HepG2 (cell line): ENCODE measurements at regions not wholly inside any gene's neighbourhood (a gene's known extent, or its start where the extent isn't known, plus 50 kb on each side); places are given as distances from the start of the nearest gene placed in this dataset.

Experiments
- ATAC-seq: fragments of 200-7000 bp; cut with Tn5 transposase; 3 replicates; pipeline ENCODE4 v1.9.1; 2020; ENCODE audit warnings: mild to moderate bottlenecking, moderate library complexity
- BruUV-seq: library from RNA; stranded (reverse); fragments of 400-500 nt; replicated peaks from 2 replicates; lab custom pipeline; 2021; lab: Mats Ljungman, UMichigan
- CTCF ChIA-PET: fragments of 300-600 bp; formaldehyde crosslinking; extraction: SDS; loops from one replicate; lab custom pipeline; 2021; ENCODE audit warnings: low total read pairs, inconsistent platforms, low intra/inter-chr PET ratio; lab: Yijun Ruan, JAX
- POLR2A ChIA-PET: fragments of 350-600 bp; sonication (Branson Sonifier 250); formaldehyde crosslinking; loops from one replicate; lab custom pipeline; 2020; ENCODE audit warnings: antibody characterized with exemption, inconsistent platforms; lab: Yijun Ruan, JAX
- DNase-seq: peaks from one replicate; pipeline ENCODE4 v3.0.0-alpha.2; 2015; ENCODE audit warnings: low spot score
- FAIRE-seq: peaks from 3 replicates; lab custom pipeline; 2011; peaks lifted over from hg19 to GRCh38; lab: Jason Lieb, UNC
- H2AFZ ChIP-seq: one replicate; pipeline ENCODE4 v1.6.1; 2011; ENCODE audit warnings: low read length, inconsistent platforms
- H3K27ac ChIP-seq: fragments of 300-600 bp; 3 replicates; pipeline ENCODE4 v1.8.0; 2011; ENCODE audit warnings: mixed run types, mild to moderate bottlenecking, mixed read lengths, low read length, inconsistent platforms; ENCODE audit not compliant: insufficient read depth; ENCODE audit errors: extremely low read length
- H3K27me3 ChIP-seq, 2 experiments: fragments of 200-600 bp in 1 of 2; 2 replicates in 1 of 2; 3 replicates in 1 of 2; pipeline versions ENCODE4 v1.6.0 to v1.8.0; 2011; ENCODE audit warnings: low read length in 2 of 2, mild to moderate bottlenecking in 2 of 2, moderate library complexity in 2 of 2, inconsistent platforms in 1 of 2; ENCODE audit not compliant: insufficient read depth in 2 of 2, control insufficient read depth in 1 of 2
- H3K36me3 ChIP-seq, 2 experiments: fragments of 200-600 bp in 1 of 2; replicated peaks in 1 of 2; 2 replicates in 1 of 2; 3 replicates in 1 of 2; pipeline versions ENCODE4 v1.5.1 to v1.8.0; 2011; ENCODE audit warnings: low read length in 2 of 2, inconsistent platforms in 1 of 2; ENCODE audit not compliant: insufficient read depth in 2 of 2, control insufficient read depth in 1 of 2
- H3K4me1 ChIP-seq: 2 replicates; pipeline ENCODE4 v1.5.1; 2012; ENCODE audit warnings: low read length, inconsistent platforms; ENCODE audit not compliant: insufficient read depth
- H3K4me2 ChIP-seq: 2 replicates; pipeline ENCODE4 v1.6.0; 2011; ENCODE audit warnings: low read depth, low read length, inconsistent platforms
- H3K4me3 ChIP-seq, 3 experiments: fragments of 200-600 bp in 1 of 3; sonication (generic), shearing (Covaris generic) in 1 of 3; replicated peaks in 1 of 3; 2 replicates each; pipeline ENCODE4 v1.5.1; 2011 to 2016; ENCODE audit warnings: low read length in 3 of 3, inconsistent platforms in 2 of 3, low read depth in 2 of 3, mild to moderate bottlenecking in 2 of 3, control low read depth in 1 of 3, mixed read lengths in 1 of 3; ENCODE audit not compliant: insufficient read depth in 1 of 3
- H3K79me2 ChIP-seq: one replicate; pipeline ENCODE4 v1.6.1; 2011; ENCODE audit warnings: low read length, inconsistent platforms; ENCODE audit not compliant: insufficient read depth
- H3K9ac ChIP-seq: 2 replicates; pipeline ENCODE4 v1.6.0; 2011; ENCODE audit warnings: mild to moderate bottlenecking, low read depth, low read length, inconsistent platforms; ENCODE audit not compliant: insufficient read depth
- H3K9me3 ChIP-seq: 2 replicates; pipeline ENCODE4 v1.5.1; 2012; ENCODE audit warnings: mild to moderate bottlenecking, low read length
- H4K20me1 ChIP-seq: 2 replicates; pipeline ENCODE4 v1.6.0; 2011; ENCODE audit warnings: inconsistent platforms, mild to moderate bottlenecking, low read length, moderate library complexity; ENCODE audit not compliant: insufficient read depth
- CCAR2 ChIP-seq: fragments of 200-400 bp; formaldehyde crosslinking; optimal IDR thresholded peaks from 2 replicates; pipeline ENCODE3; 2018; ENCODE audit warnings: low read depth, mild to moderate bottlenecking, low read length, moderate library complexity
- NPAS2 ChIP-seq: sonication (generic); formaldehyde crosslinking; IDR thresholded peaks from 2 replicates; pipeline ENCODE4 v1.8.0; 2022; ENCODE audit warnings: mild to moderate bottlenecking, missing genetic modification reagents, borderline replicate concordance
- RFX5 ChIP-seq: IDR thresholded peaks from 2 replicates; pipeline ENCODE4 v1.6.1; 2011; ENCODE audit warnings: low read depth, low read length, improper control_type of control experiment
- SMARCC2 ChIP-seq: fragments of 450-650 bp; IDR thresholded peaks from 2 replicates; pipeline ENCODE4 v1.6.1; 2017; ENCODE audit warnings: antibody characterized with exemption, mild to moderate bottlenecking
- SNAPC2 ChIP-seq: sonication (generic); formaldehyde crosslinking; IDR thresholded peaks from 2 replicates; pipeline ENCODE4 v1.8.1; 2022; ENCODE audit warnings: mild to moderate bottlenecking, missing genetic modification reagents
- TIGD3 ChIP-seq: sonication (generic); formaldehyde crosslinking; IDR thresholded peaks from 2 replicates; pipeline ENCODE4 v1.5.1; 2020; ENCODE audit warnings: mild to moderate bottlenecking, missing genetic modification reagents, borderline replicate concordance
- ZNF576 ChIP-seq: sonication (generic); formaldehyde crosslinking; IDR thresholded peaks from 2 replicates; pipeline ENCODE4 v1.4.0; 2020; ENCODE audit warnings: mild to moderate bottlenecking, missing genetic modification reagents
- ZNF720 ChIP-seq: sonication (generic); formaldehyde crosslinking; IDR thresholded peaks from 2 replicates; pipeline ENCODE4 v1.4.0; 2020; ENCODE audit warnings: missing genetic modification reagents
- ZSCAN30 ChIP-seq: sonication (generic); formaldehyde crosslinking; IDR thresholded peaks from 2 replicates; pipeline ENCODE4 v1.5.0; 2020; ENCODE audit warnings: mild to moderate bottlenecking, missing genetic modification reagents
- ZXDC ChIP-seq: sonication (generic); formaldehyde crosslinking; IDR thresholded peaks from 2 replicates; pipeline ENCODE4 v1.5.0; 2020; ENCODE audit warnings: mild to moderate bottlenecking, missing genetic modification reagents
- WGBS: methylation state at CpG from one replicate; pipeline ENCODE4 v1.1.6; 2017; ENCODE audit warnings: low lambda C conversion rate; 5-methylcytosine and 5-hydroxymethylcytosine counted together
- in situ Hi-C: cut with HindIII; loops from 2 replicates; pipeline ENCODE4 v1.10.0; 2017; ENCODE audit warnings: low pct_unique_long_range_greater_than_20kb; ENCODE audit not compliant: extremely low pct_ligation_motif_present
- intact Hi-C: fragments of 100-400 bp; cut with micrococcal nuclease; formaldehyde crosslinking; loops from one replicate; pipeline ENCODE4 v1.10.0; 2022; ENCODE audit not compliant: unreplicated experiment
- TF ChIP-seq, protein P1 (sequence below): sonication (generic); formaldehyde crosslinking; IDR thresholded peaks from 2 replicates; pipeline ENCODE4 v1.5.1; 2020; ENCODE audit warnings: mild to moderate bottlenecking, missing genetic modification reagents, moderate library complexity
- TF ChIP-seq, protein P2 (sequence below): sonication (generic); formaldehyde crosslinking; IDR thresholded peaks from 2 replicates; pipeline ENCODE4 v1.5.0; 2020; ENCODE audit warnings: missing genetic modification reagents

DNA sequence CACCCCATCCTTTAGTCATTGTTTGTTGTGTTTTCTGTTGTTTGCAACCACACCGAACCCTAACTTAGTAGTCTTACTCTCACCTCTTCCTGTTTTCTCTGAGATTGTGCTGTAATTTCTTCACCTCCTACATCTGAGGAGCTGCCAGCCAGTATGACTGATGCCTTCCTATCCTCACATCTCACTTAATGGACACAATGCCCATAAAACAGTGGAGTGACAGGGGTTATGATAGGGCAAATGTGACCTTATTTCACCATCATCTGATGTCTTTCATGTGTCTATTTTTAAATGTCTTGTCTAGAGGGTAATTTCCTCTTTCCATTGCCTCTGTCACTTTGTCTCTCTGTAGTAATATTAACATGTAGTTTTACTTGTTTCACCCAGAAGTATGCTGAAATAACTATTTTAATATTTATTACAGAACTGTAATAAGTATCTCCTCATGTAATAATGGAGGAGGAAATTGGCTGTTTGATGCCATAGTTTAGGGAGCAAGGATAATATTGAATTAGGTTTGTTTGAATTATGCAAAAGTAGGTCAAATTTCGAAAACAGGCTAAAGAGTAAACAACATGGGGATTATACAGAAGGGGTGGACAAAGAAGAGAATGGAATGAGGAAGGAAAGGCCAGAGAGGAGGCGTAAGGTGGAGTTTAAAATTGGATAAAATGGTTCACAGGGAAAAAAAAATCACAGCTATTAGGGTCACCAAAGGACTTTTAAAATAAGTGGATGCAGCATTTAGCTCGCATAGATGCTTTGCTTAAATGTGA, 103.5 kb upstream of the SPRY2 start:
- no peak for FAIRE-seq
- CTCF ChIA-PET, result no interaction called here
- H3K4me3 ChIP-seq, result no peak overlapping the region
- H3K4me2 ChIP-seq, result no peak overlapping the region
- H3K9ac ChIP-seq, result no peak overlapping the region
- BruUV-seq, result no TSS peak
- intact Hi-C loops, result no loop called here
- no peak overlapping the region for H3K27ac ChIP-seq
- H3K27me3 ChIP-seq, result no peaks in the 10 kb centered on the region
- H3K79me2 ChIP-seq, result no peaks in the 10 kb centered on the region
- TF ChIP-seq RFX5, result no peak
- no peak for TF ChIP-seq ZXDC (CRISPR knock-in tag)
- TF ChIP-seq, protein P1, sequence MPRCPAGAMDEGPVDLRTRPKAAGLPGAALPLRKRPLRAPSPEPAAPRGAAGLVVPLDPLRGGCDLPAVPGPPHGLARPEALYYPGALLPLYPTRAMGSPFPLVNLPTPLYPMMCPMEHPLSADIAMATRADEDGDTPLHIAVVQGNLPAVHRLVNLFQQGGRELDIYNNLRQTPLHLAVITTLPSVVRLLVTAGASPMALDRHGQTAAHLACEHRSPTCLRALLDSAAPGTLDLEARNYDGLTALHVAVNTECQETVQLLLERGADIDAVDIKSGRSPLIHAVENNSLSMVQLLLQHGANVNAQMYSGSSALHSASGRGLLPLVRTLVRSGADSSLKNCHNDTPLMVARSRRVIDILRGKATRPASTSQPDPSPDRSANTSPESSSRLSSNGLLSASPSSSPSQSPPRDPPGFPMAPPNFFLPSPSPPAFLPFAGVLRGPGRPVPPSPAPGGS (CRISPR knock-in tag), result no peak
- TF ChIP-seq NPAS2, result no peak
- TF ChIP-seq ZNF576 (CRISPR knock-in tag), result no peak
- TF ChIP-seq ZSCAN30 (CRISPR knock-in tag), result no peak
- TF ChIP-seq ZNF720, result no peak
- no peak for TF ChIP-seq TIGD3 (CRISPR knock-in tag)
- no peak for TF ChIP-seq SMARCC2
- no peak for TF ChIP-seq SNAPC2
- TF ChIP-seq, protein P2, sequence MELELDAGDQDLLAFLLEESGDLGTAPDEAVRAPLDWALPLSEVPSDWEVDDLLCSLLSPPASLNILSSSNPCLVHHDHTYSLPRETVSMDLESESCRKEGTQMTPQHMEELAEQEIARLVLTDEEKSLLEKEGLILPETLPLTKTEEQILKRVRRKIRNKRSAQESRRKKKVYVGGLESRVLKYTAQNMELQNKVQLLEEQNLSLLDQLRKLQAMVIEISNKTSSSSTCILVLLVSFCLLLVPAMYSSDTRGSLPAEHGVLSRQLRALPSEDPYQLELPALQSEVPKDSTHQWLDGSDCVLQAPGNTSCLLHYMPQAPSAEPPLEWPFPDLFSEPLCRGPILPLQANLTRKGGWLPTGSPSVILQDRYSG, result no peak
- TF ChIP-seq CCAR2, result no peak
- TF ChIP-seq, all 625 proteins: peak for 0
- H3K4me1 ChIP-seq, result no peaks in the 10 kb centered on the region
- in situ Hi-C loops, result no loop called here
- WGBS, result 13% methylated on average over 4 of the region's 4 CpGs
- ATAC-seq (no peak), DNase-seq (no peak)
- no peaks in the 10 kb centered on the region for H4K20me1 ChIP-seq
- POLR2A ChIA-PET, result no interaction called here
- H3K36me3 ChIP-seq, result no peaks in the 10 kb centered on the region
- H3K9me3 ChIP-seq, result no peaks in the 10 kb centered on the region
- no peak overlapping the region for H2AFZ ChIP-seq
